HG03439 (cell line): ENCODE measurements at regions not wholly inside any gene's neighbourhood (a gene's known extent, or its start where the extent isn't known, plus 50 kb on each side); places are given as distances from the start of the nearest gene placed in this dataset.

Source experiments
- ATAC-seq: cut with Tn5 transposase; IDR thresholded peaks from one replicate; pipeline ENCODE4 v1.9.1; 2021; ENCODE audit warnings: mild to moderate bottlenecking, moderate library complexity; ENCODE audit not compliant: unreplicated experiment

GRCh38 chr4:18540349-18540748 is 518.8 kb upstream of the LCORL start:
- ATAC-seq, result no peak

GRCh38 chr4:18538121-18538520 is 516.6 kb upstream of the LCORL start:
- no peak for ATAC-seq

- no peak for ATAC-seq
Measured at GRCh38 chr4:18536428-18536827, 514.9 kb upstream of the LCORL start.

- ATAC-seq, result no peak
Measured at GRCh38 chr4:18535948-18536347, 514.4 kb upstream of the LCORL start.

- no peak for ATAC-seq
Measured at GRCh38 chr4:18533262-18533775, 511.8 kb upstream of the LCORL start.

- ATAC-seq, result no peak
Measured at GRCh38 chr4:18531731-18532130, 510.2 kb upstream of the LCORL start.

GRCh38 chr4:18529482-18529881 is 507.9 kb upstream of the LCORL start:
- ATAC-seq, result no peak

- no peak for ATAC-seq
Measured at GRCh38 chr4:18524667-18525066, 503.1 kb upstream of the LCORL start.

GRCh38 chr4:18518098-18518497 is 496.5 kb upstream of the LCORL start:
- ATAC-seq, result no peak

- no peak for ATAC-seq
Measured at GRCh38 chr4:18513861-18514260, 492.3 kb upstream of the LCORL start.

- no peak for ATAC-seq
Measured at GRCh38 chr4:18512718-18513117, 491.2 kb upstream of the LCORL start.

- ATAC-seq, result no peak
Measured at GRCh38 chr4:18511727-18512126, 490.2 kb upstream of the LCORL start.

- ATAC-seq, result no peak
Measured at GRCh38 chr4:18508786-18509185, 487.2 kb upstream of the LCORL start.

- no peak for ATAC-seq
Measured at GRCh38 chr4:18480928-18481327, 459.4 kb upstream of the LCORL start.

GRCh38 chr4:18480342-18480741 is 458.8 kb upstream of the LCORL start:
- no peak for ATAC-seq

GRCh38 chr4:18479825-18480224 is 458.3 kb upstream of the LCORL start:
- no peak for ATAC-seq

GRCh38 chr4:18463987-18464559 is 442.5 kb upstream of the LCORL start:
- no peak for ATAC-seq

- no peak for ATAC-seq
Measured at GRCh38 chr4:18458465-18458864, 436.9 kb upstream of the LCORL start.

GRCh38 chr4:18454349-18454748 is 432.8 kb upstream of the LCORL start:
- no peak for ATAC-seq

GRCh38 chr4:18445110-18445509 is 423.6 kb upstream of the LCORL start:
- no peak for ATAC-seq

GRCh38 chr4:18444206-18444605 is 422.7 kb upstream of the LCORL start:
- no peak for ATAC-seq

GRCh38 chr4:18442957-18443356 is 421.4 kb upstream of the LCORL start:
- ATAC-seq, result no peak

GRCh38 chr4:18441676-18442075 is 420.1 kb upstream of the LCORL start:
- ATAC-seq, result no peak
